HG02610 (cell line): ENCODE measurements at regions not wholly inside any gene's neighbourhood (a gene's known extent, or its start where the extent isn't known, plus 50 kb on each side); places are given as distances from the start of the nearest gene placed in this dataset.

Experiments
- ATAC-seq: cut with Tn5 transposase; IDR thresholded peaks from one replicate; pipeline ENCODE4 v1.9.1; 2021; ENCODE audit warnings: mild to moderate bottlenecking, moderate library complexity; ENCODE audit not compliant: unreplicated experiment

DNA sequence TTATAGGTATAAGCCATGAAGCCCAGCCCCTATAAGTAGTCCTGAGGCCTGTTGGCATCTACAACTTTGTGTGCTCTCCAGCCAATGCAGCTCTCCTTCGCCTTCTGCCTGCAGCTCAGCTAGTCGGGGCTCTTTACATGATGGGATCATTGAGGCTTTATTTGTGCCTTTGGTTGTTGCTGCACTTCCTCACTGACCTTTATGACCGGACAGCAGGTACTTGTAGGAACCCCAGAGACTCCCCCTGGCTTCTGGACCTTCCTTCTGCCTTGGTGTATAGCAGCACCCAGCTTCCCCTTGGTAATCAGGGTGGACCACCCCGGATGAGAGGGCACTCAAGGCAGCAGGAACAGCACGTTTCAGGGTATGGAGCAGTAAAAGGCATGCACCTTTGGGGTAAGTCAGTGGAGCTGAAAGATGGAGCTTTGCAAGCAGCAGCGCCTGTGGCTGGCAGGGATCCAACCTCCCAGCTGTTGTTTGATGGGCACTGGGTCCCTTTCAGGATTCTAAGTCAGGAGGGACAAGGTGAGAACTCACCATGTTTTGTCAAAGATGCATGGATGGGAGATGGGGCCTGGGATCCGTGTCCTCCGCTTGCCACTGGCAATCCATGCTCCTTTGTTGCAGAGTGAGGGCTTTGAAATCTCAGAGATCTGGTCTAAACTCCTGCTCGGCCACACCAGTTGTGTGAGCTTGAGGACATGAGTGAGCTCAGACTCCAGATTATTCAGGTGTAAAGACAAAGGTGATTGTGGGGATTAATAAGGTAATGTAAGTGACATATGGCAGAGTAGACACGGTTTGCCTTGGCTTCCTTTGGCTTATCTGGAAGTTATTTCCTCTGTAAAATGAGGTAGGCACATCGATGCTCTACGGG, 65.1 kb upstream of the KLF13 start:
- ATAC-seq, result no peak

DNA sequence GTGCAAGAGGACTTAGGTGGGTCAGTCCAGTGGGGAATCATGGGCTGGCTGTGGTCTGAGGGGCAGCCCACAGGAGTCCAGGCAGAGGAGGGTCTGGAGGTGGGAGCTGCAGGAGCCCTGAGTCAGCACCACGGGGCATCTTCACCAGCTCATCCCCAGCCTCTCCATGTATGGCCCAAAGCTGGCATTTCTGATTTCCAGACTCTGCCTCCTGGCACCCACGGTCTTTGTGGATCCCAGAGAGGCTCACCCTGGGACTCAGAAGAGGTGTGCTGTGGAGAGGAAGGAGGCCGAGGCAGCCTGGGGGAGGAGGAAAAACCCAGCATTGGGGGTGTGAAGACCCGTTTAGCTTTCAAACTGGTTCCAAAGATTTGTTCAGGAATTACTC, 64.5 kb upstream of the KLF13 start:
- no peak for ATAC-seq

DNA sequence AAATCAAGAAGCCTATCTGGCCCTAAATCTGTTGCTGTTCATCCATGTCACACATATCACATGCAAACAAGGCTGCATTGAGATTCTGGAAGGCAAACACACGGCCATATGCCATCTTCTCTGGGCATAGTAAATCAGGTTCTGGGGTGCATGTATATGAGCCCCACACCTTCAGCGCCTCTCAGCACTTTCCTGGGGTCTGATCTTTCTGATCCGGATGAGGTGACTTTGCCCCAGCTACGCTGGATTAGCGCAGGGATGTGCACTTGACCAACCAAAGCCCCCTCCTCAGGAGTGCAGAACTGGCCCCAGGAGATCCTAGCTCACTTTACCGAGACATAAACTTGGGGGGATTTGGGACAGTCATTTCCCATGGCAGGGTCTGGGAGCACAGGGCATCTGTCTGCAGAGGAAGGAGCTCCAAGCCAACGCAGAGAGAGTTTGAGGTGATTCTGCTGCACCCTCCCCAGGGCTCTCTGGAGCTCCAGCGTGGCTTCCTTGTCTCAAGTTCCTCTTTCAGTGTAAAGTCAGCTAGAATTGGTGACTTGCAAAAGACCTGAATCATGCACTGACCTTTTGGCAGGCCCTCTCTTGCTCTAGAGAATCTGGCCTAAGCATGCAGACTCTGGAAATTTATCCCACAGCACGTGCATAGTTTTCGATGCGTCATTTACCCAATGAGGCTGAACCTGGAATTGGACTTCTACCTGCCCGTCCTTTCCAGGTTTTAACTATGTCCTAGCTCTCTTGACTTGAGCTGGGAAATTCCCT, 63.5 kb upstream of the KLF13 start:
- ATAC-seq, result peak; percentile 35

DNA sequence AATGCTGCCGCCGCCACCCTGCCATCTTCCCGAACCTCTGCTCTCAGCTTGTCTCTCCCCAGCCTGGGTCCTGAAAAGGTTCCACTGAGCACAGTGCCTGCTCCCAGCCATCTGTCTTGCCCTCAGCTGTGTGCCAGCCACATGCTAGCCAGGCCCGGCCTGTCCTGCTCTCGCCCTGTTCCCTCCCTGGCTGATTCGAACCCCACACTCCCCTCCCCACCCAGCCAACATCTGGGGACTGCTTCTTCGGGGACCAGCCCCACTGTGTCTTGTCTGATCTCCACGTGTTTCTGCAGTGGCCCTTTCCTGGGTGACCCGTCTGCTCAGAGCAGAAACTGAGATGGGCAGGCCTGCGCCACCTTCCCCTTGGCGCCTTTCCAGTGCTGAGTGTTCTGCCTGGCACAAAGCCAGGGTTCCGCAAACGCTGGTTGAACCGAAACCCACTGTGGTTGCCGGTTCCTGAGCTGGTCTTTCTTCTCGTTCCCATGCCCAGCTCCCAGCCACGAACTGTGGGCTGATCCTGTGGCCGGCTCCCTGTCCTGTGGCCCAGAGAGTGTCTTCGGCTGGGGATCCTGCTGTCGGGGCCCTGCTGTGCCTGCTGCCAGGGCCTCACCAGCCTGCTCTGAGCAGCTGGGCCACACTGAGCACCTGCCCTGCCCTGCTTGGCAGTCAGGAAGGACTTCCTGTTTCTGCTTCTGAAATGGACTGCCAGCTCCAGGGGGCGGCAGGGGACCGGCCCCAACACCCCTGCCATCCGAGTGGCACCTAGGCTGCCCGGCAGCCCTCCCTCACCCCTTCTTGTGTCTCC, 62.7 kb upstream of the KLF13 start:
- ATAC-seq, result no peak

DNA sequence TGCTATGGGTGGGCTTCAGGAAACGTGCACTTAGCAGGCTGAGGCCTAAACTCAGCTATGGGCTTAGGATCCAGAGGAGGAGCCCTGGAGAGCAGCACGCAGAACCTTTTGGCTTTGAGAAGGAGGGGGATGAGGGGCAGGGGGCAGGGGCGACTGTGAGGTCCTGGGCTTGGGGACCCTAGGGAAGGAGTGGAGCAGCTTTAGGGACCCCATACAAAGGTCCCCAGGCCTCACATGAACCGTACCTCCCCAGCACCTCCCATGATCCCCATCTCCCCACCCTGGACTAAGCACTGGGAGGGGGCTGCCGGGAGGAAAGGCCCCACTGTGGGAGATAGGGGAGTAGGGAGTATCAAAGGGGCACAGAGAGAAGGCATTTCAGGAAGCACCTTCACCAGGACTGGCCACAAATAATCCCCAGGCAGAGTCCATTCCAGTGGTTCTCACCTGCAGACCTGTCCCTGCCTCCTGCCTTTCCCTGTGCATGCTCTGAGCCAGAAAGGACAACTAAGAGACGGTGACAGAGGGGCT, 62.0 kb upstream of the KLF13 start:
- ATAC-seq, result no peak

DNA sequence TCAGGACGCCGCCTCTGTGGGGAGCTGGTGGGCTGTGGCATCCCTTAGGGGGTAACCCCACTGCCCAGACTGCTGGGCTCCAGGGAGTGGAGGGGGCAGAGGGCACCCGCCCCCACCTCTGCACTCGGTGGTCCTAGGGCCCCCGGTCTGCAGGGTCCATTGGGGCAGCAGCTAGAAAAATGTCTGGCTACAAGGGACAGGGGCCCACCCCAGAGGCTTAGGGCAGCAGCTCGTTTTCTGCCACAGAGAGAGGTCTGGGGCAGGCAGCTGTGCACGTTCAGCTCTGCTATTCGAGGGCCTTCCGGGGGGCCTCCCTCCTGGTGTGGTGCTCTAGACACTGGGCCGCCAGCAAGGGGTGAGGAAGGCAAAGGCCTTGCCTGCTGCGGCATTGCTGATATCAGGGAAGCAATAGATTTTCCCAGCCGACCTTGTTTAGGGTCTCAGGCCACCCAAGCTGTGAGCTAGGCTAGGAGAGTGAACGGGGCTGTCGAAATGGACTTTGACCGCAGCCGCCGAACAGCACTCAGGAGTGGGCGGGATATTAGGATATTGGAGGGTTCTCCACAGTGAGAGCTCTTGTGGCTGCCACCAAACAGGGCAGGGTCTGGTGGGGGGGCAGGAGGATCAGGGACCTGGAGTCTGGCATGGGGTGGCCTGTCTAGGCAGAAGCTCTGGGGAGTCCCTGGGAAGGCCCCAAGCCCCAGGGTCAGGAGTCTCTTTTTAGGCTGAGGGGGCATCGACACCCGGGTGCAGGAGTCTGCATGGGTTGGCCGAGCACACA, 61.4 kb upstream of the KLF13 start:
- ATAC-seq, result peak; percentile 2

DNA sequence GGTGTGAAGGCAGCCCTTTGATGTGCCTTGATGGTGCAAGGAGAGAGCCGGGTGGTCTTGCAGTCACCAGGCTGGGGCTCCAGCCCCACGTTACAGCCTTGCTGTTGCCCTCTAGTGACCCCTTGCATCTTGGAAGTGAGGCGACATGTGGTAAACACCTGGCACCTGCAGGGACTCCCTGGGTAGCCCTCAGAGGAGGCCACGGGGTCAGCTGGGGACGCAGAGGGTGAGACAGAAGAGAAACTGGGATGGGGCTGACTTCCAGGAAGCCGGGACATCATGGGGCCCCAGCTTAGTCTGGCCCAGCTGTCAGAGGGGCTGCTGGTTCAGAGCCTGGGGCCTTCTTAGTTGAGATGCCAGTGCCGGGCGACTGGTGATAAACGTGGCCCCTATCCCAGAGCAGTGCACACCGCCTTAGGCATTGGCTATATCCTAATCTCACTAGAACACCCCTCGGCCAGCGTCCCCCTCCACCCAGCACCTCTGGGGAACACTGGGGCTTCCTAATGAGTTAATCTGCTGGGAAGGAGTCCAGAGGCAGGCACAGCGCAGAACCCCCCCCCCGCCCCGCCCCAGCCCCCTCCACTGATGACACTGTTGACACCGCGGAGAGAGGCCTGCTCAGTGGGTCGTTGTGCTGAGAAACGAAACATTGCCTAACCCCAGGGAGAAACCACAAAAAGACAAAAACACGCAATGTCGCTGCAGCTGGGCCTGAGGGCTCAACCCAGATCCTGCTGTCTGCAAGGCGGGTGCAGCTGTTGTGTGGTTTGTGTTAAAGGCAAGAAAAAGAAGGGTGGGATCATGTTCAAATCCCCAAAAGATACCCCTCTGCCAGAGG, 60.5 kb upstream of the KLF13 start:
- ATAC-seq, result peak; percentile 56

DNA sequence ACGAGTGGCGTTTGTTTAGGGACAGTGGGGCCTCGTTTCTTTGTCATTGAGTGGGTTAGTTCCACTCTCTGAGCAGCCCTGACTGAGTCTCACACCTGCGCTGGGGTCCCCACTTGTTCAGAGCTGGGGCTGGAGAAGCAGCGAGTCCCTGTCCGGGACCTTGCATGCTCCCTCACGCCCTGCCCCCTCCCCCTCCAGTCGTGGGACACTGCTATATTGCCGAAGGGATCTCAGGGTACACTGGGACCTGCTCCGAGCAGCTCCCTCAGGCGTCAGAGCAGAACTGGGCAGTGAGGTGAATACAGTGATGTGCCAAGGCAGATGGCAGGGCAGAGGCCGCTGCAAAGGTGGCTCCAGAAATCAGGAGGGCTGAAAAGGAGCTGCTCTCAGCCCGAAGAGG, 59.9 kb upstream of the KLF13 start:
- peak; percentile 7 for ATAC-seq

DNA sequence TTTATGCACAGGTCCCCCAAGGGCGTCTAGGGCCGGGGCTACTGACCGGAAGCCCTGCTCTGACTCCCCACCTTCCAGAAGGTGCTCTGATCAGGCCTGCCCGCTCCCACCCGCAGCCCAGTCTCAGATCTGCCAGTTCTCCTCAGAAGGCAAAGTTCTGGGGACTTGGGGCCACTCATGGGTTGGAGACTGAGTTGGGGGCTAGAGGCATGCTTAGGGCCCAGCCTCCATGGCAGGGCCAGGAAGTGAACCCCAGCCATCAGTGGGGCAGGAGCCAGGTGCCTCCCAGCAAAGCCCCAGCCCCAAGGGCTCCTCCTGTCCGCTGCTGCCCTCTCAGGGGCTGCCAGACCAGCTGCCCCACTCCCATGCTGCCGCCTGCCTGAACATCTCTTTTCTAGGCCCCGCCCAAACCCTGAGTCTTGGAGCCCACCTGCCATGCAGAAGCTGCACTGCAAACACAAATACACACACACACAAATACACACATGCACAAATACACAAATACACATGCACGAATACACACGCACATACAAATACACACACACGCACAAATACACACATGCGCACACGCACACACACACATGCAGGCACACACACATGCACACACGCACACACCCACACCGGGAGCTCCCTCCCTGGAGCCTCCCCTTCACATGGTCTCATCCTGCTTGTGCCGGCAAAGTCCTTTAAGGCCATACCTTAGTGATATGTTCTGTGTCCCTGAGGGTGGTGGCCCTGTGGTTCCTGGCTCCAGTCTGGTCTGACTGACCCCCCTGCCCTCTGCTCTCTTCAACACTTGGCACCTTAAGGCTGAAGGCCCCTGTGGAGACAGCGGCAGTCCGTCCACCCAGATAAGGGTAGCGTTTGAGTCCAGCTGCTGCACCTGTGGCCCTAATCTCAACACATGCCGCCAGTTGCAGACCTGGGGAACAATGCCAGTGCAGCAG, 59.2 kb upstream of the KLF13 start:
- ATAC-seq, result no peak

DNA sequence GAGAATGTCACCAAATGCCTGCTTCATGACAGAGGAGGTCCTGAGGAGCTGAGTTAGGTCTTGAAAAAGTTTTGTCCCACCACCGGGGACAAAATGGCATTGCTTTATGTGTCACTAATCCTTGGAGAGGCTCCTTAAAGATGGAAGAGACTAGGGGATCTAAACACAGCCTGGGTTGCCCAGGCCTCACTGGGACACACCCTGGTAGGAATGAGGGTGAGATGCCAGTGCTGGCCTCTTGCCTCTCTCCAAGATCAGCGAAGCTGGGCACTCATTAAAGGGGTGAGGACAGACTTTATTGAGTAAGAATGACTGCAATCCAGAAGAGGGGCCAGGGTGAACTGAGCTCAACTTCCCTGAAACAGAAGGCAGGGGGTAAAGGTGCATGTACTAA, 58.5 kb upstream of the KLF13 start:
- ATAC-seq, result no peak

DNA sequence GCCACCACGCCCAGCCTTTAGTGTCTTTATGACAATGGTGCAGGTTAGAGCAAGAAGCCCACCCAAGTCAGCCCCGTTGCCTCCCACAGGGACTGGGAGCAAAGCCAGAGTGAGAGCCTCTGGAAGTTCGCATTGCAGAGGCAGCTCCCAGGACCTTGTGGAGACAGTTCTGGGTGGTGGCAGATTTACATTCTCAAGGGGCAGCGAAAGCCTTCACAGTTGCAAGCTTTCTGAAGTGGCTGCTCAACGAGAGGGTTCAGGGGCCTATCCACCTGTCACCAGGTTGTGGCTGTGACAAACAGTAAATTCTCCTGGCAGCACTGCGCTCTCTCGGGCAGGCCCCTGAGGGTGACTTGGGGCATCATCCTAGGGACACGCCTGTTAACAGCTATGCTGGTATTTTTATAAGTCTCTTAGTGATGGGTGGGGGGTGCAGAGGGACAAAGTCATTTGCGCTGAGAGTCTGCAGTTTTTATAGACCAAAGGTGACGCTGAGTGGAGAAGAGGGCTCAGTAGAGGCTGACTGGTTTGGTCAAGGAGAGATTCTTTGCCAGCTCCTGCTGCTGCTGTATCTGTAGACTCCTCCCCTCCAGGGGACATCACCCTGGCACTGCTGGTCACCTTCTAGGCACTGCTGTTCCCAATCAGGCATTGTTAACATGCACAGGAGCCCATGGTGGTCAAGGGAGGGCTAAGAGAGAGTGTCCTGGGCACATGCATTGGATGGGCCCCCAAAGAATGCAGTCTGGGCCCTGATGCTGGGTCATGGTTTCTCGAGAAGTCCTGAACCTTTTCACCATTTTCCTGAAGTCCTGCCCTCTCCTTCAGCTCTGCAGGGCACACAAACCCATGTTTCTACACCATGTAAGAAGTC, 57.5 kb upstream of the KLF13 start:
- ATAC-seq, result no peak

DNA sequence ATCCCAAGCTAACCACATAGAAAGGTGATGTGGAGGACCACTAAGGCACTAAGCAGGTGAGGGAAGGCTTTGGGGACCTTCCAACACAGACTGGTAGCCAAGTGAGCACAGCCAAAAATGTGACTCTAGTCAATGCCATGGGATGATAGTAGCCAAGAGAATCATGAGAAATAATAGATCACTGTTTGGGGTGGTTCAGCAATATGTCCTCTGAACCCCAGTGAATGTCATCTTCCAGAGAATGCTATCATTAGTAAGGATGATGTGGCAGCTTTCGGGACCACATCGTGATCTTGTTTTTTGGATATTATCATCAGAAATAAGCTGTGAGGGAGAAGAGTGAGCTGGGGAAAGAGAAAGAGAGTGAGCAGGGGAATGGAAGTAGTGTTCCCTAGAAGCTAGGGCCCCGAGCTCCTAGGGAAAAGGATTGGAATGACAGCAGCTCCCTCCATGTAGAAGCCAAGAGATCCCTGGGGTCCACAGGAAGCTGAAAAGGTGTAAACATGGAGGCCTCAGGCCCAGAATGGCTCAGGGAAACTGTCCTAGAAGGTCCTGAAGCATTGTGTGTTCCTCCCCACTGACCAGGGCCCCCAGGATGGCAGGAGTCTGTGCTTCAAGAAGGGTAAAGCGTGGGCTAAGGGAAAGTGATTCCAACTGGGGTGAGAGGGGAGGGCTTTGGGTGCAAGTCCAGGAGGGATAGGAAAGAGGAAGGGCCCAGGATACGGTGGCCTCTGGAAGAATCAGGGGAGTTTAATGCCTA, 56.6 kb upstream of the KLF13 start:
- no peak for ATAC-seq

DNA sequence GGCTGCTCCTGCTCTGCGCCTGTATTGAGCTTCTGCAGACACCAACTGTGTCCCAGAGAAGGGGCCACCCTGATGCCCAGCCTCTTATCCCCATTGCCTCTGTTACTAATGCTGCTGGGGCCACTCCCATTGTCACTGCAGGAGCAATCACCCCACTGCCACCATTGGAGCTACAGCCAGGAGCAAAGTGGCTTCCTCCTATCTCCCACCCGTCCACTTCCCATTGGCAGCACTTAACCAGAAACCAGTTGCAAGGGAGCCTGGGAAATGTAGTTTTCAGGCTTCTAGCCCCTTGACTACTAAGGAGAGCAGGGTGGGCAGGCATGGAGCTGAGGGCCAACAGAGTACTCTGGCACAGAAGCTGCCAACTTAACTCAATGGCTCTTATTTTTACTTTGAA, 55.9 kb upstream of the KLF13 start:
- no peak for ATAC-seq

DNA sequence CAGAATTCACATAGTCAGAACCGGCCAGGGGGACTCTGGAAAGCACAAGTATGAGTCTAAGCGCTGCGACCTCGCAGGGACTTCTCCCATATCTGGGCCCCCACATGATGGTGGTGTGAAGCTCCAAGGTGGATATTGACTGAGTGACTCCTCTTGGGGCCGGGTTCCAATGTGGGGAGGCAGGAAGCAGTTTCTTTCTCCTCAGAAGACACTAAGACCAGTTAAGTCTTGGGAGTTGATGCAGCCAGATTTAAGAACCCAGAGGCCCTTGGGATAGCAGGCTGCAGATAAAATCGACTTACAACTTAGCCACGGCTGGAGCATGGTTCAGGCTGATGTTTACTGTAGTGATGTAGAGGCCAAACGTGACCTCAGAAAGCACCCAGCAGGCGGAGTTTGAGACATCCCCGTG, 55.4 kb upstream of the KLF13 start:
- no peak for ATAC-seq

DNA sequence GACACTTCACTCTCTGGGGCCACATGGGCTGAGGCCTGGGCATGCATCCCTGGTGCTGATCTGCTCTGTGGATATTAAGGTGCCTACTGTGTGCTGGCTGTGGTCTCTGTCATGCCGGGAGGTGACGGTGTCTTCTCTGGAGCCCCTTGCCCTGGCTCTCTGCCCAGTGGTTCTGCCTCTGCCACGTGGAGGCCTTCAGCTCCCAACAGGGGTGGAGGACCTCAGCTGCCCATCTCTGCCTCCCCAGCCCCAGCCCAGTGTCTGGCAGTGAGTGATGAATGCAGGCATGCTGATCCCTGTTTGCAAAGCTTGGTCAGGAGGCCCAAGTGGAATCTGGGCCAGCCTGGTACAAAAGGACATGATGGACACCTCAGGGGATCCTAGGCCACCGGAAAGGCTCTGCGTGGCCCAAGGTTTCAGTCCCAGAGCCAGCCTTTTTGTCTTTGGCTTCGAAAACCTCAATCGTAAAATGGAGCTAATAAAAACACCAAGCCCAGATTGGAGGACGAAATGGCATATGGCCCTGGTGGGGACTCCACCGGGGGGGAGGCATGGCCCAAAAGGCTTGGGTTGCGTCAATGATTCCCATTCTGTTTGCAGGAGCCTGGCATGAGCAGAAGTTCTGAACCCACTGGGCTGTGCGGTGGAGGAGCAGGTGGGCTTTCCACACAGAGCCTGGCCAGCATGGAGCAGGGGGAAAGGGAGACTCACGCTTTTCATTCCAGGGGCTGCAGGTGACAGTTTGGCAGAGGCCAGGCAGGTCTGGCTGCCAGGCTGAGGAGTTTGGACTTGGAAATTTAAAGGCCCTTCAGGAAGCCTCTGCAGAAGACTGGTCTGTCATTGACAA, 54.7 kb upstream of the KLF13 start:
- no peak for ATAC-seq
